GM21576 (cell line): ENCODE measurements at regions not wholly inside any gene's neighbourhood (a gene's known extent, or its start where the extent isn't known, plus 50 kb on each side); places are given as distances from the start of the nearest gene placed in this dataset.
A peak's percentile ranks its signal among the peaks of the same experiment; 100 is the strongest.
"Not testable (repeated sequence)": the region's sequence is repeated elsewhere in the genome, so short reads cannot be mapped to it uniquely, and the experiment has no call there.

Source experiments
- ATAC-seq: cut with Tn5 transposase; IDR thresholded peaks from one replicate; pipeline ENCODE4 v1.9.1; 2021; ENCODE audit warnings: mild to moderate bottlenecking, moderate library complexity; ENCODE audit not compliant: unreplicated experiment

- ATAC-seq = no peak
Measured at GRCh38 chr2:186947516-186947915, 98.5 kb upstream of the ZSWIM2 start.

- no peak for ATAC-seq
Measured at GRCh38 chr2:186946896-186947467, 98.0 kb upstream of the ZSWIM2 start.

- ATAC-seq = no peak
Measured at GRCh38 chr2:186941853-186942252, 92.9 kb upstream of the ZSWIM2 start.

GRCh38 chr2:186940463-186940862 lies 91.5 kb upstream of the ZSWIM2 start:
- no peak for ATAC-seq

GRCh38 chr2:186934420-186934819 lies 85.5 kb upstream of the ZSWIM2 start:
- no peak for ATAC-seq

- no peak for ATAC-seq
Measured at GRCh38 chr2:186927867-186928191, 78.9 kb upstream of the ZSWIM2 start.

- no peak for ATAC-seq
Measured at GRCh38 chr2:186927185-186927866, 78.4 kb upstream of the ZSWIM2 start.

- ATAC-seq = no peak
Measured at GRCh38 chr2:186925514-186925913, 76.5 kb upstream of the ZSWIM2 start.

GRCh38 chr2:186922316-186922715 lies 73.3 kb upstream of the ZSWIM2 start:
- not testable (repeated sequence) for ATAC-seq

GRCh38 chr2:186919296-186919695 lies 70.3 kb upstream of the ZSWIM2 start:
- ATAC-seq = no peak

- no peak for ATAC-seq
Measured at GRCh38 chr2:186918495-186918894, 69.5 kb upstream of the ZSWIM2 start.

- ATAC-seq = no peak
Measured at GRCh38 chr2:186917866-186918265, 68.9 kb upstream of the ZSWIM2 start.

- peak; percentile 99 for ATAC-seq
Measured at GRCh38 chr2:186913870-186914269, 64.9 kb upstream of the ZSWIM2 start.

GRCh38 chr2:186912979-186913378 lies 64.0 kb upstream of the ZSWIM2 start:
- ATAC-seq = no peak

- no peak for ATAC-seq
Measured at GRCh38 chr2:186911551-186912085, 62.6 kb upstream of the ZSWIM2 start.

- ATAC-seq = no peak
Measured at GRCh38 chr2:186910996-186911395, 62.0 kb upstream of the ZSWIM2 start.

- no peak for ATAC-seq
Measured at GRCh38 chr2:186909095-186909494, 60.1 kb upstream of the ZSWIM2 start.

- no peak for ATAC-seq
Measured at GRCh38 chr2:186907897-186908296, 58.9 kb upstream of the ZSWIM2 start.

- no peak for ATAC-seq
Measured at GRCh38 chr2:186903216-186903615, 54.2 kb upstream of the ZSWIM2 start.
